ENCODE measurements at regions not wholly inside any gene's neighbourhood (a gene's known extent, or its start where the extent isn't known, plus 50 kb on each side); places are given as distances from the start of the nearest gene placed in this dataset.
A peak's percentile ranks its signal among the peaks of the same experiment; 100 is the strongest.

GRCh38 chr6:21690489-21690888 is 96.9 kb downstream of the SOX4 start:
- TF ChIP-seq CTCF (conservative IDR thresholded peaks at IDR 0.05) = no peak
- Mint-ChIP-seq H3K4me3 (no peak overlapping the region), H3K9me3 (peaks cover 30% of the 10 kb centered on the region), H3K27me3 (ENCODE audit: insufficient read depth) (no peaks in the 10 kb centered on the region), H3K4me1 (peaks cover 29% of the 10 kb centered on the region), H3K27ac (no peak overlapping the region), H3K36me3 (ENCODE audit: low read depth) (peaks cover 61% of the 10 kb centered on the region)
- no peak overlapping the region for H3K4me3 ChIP-seq (ENCODE audit: low read length)
- DNase-seq = no peak
- H3K9ac ChIP-seq (ENCODE audit: extremely low read depth, low read length, poor library complexity, severe bottlenecking) = no peak overlapping the region
- peaks cover 32% of the 10 kb centered on the region for H3K9me3 ChIP-seq (ENCODE audit: control insufficient read depth, low read length)
- peaks cover 80% of the 10 kb centered on the region for H3K36me3 ChIP-seq (ENCODE audit: control insufficient read depth, insufficient read depth, low read length)
- no peak overlapping the region for H3K27ac ChIP-seq (ENCODE audit: low read depth, low read length)
- no peaks in the 10 kb centered on the region for H3K27me3 ChIP-seq (ENCODE audit: control insufficient read depth, insufficient read depth, low read length, poor library complexity, severe bottlenecking)
- no peaks in the 10 kb centered on the region for H3K4me1 ChIP-seq (ENCODE audit: control insufficient read depth, insufficient read depth, low read length)

- Histone ChIP-seq H3K27me3 (ENCODE audit: control insufficient read depth, insufficient read depth, low read length, poor library complexity, severe bottlenecking) (no peaks in the 10 kb centered on the region), H3K4me3 (ENCODE audit: low read length) (peak overlapping the region; percentile 9), H3K36me3 (ENCODE audit: control insufficient read depth, insufficient read depth, low read length) (peaks cover 75% of the 10 kb centered on the region), H3K4me1 (ENCODE audit: control insufficient read depth, insufficient read depth, low read length) (no peaks in the 10 kb centered on the region), H3K9ac (ENCODE audit: extremely low read depth, low read length, poor library complexity, severe bottlenecking) (no peak overlapping the region), H3K9me3 (ENCODE audit: control insufficient read depth, low read length) (peaks cover 20% of the 10 kb centered on the region), H3K27ac (ENCODE audit: low read depth, low read length) (no peak overlapping the region)
- no peak for DNase-seq
- 52 to 75% methylated on average over 3 to 5 of the region's 5 CpGs for WGBS, 2 experiments (ENCODE audit: insufficient coverage in 1 of 2, insufficient read length in 1 of 2)
- Mint-ChIP-seq H3K27ac (peak overlapping the region; percentile 77), H3K36me3 (ENCODE audit: low read depth) (peaks cover 55% of the 10 kb centered on the region), H3K27me3 (ENCODE audit: insufficient read depth) (no peaks in the 10 kb centered on the region), H3K4me1 (peaks cover 32% of the 10 kb centered on the region), H3K9me3 (peaks cover 25% of the 10 kb centered on the region), H3K4me3 (peak overlapping the region; percentile 24)
- no peak for TF ChIP-seq CTCF (conservative IDR thresholded peaks at IDR 0.05)
These were observed 98.3 kb downstream of the SOX4 start for GRCh38 chr6:21691685-21692346.

GRCh38 chr6:21692721-21693120 is 99.2 kb downstream of the SOX4 start:
- DNase-seq = no peak
- no peak for TF ChIP-seq CTCF (conservative IDR thresholded peaks at IDR 0.05)
- H3K4me1 ChIP-seq (ENCODE audit: control insufficient read depth, insufficient read depth, low read length) = no peaks in the 10 kb centered on the region
- H3K4me3 ChIP-seq (ENCODE audit: low read length) = no peak overlapping the region
- no peak overlapping the region for H3K9ac ChIP-seq (ENCODE audit: extremely low read depth, low read length, poor library complexity, severe bottlenecking)
- Mint-ChIP-seq H3K27me3 (ENCODE audit: insufficient read depth) (no peaks in the 10 kb centered on the region), H3K4me1 (peaks cover 34% of the 10 kb centered on the region), H3K9me3 (peaks cover 17% of the 10 kb centered on the region), H3K4me3 (no peak overlapping the region), H3K36me3 (ENCODE audit: low read depth) (peaks cover 55% of the 10 kb centered on the region), H3K27ac (peak overlapping the region; percentile 83)
- H3K27me3 ChIP-seq (ENCODE audit: control insufficient read depth, insufficient read depth, low read length, poor library complexity, severe bottlenecking) = no peaks in the 10 kb centered on the region
- peaks cover 16% of the 10 kb centered on the region for H3K9me3 ChIP-seq (ENCODE audit: control insufficient read depth, low read length)
- H3K36me3 ChIP-seq (ENCODE audit: control insufficient read depth, insufficient read depth, low read length) = peaks cover 75% of the 10 kb centered on the region
- H3K27ac ChIP-seq (ENCODE audit: low read depth, low read length) = no peak overlapping the region
- WGBS, 2 experiments (ENCODE audit: insufficient coverage in 1 of 2, insufficient read length in 1 of 2) = 71 to 88% methylated on average over 1 of the region's 1 CpG

Data from endodermal cell (in vitro differentiated cells).